ENCODE measurements at regions not wholly inside any gene's neighbourhood (a gene's known extent, or its start where the extent isn't known, plus 50 kb on each side); places are given as distances from the start of the nearest gene placed in this dataset.

DNA sequence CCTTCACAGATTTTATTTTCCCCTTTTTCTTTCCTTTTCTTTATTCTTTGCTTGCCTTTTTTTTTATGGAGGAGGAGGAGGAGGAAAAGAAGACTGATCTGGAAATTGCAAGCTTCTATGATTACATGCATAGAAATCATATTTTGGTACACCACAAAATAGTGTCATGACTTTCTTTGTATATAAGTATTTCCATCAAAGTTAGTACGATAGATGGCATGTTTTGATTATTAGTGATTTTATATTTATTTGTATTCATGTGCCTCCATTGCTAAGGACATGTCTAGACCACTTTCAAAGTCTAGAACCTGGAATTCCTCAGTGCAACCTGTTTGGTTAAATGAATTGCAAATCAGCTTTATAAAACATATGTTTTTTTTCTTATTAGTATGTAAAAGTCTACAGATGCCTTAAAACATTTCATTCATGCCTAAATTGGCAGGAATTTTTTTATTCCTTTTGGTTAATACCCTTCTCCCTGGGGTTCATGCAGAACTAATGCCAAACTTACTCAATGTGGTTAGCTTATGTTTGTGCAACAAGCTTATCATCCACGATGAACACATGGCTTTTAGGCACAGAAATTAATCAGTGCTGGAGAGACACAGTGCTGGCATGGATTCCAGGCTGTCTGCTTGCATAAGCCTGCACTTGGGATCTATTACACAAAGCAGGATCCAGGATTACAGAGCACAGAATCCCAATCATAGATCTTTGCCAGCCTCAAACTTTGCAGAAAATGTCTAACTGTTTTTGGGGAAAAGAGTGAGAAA, 213.1 kb downstream of the CHRM2 start:
- TF ChIP-seq MYC (IDR thresholded peaks at IDR 0.05; ENCODE audit: low read depth, low read length) (no peak), POLR2AphosphoS5 (IDR thresholded peaks at IDR 0.05; ENCODE audit: insufficient read depth, low read depth, low read length) (no peak), EZH2 (IDR thresholded peaks at IDR 0.05; ENCODE audit: borderline replicate concordance, low read depth, low read length, severe bottlenecking) (no peak), GATA2 (IDR thresholded peaks at IDR 0.05; ENCODE audit: insufficient read depth, insufficient read length, low read depth, low read length) (no peak), JUN (IDR thresholded peaks at IDR 0.05; ENCODE audit: borderline replicate concordance, insufficient read depth, insufficient read length, low read depth) (no peak), POLR2A (IDR thresholded peaks at IDR 0.05; ENCODE audit: low read depth, low read length) (no peak), FOS (IDR thresholded peaks at IDR 0.05; ENCODE audit: borderline replicate concordance, insufficient read depth, low read length) (no peak)
- TF ChIP-seq, protein P1, sequence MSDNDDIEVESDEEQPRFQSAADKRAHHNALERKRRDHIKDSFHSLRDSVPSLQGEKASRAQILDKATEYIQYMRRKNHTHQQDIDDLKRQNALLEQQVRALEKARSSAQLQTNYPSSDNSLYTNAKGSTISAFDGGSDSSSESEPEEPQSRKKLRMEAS (IDR thresholded peaks at IDR 0.05; ENCODE audit: insufficient read depth, insufficient read length) = no peak
- TF ChIP-seq, protein P2, sequence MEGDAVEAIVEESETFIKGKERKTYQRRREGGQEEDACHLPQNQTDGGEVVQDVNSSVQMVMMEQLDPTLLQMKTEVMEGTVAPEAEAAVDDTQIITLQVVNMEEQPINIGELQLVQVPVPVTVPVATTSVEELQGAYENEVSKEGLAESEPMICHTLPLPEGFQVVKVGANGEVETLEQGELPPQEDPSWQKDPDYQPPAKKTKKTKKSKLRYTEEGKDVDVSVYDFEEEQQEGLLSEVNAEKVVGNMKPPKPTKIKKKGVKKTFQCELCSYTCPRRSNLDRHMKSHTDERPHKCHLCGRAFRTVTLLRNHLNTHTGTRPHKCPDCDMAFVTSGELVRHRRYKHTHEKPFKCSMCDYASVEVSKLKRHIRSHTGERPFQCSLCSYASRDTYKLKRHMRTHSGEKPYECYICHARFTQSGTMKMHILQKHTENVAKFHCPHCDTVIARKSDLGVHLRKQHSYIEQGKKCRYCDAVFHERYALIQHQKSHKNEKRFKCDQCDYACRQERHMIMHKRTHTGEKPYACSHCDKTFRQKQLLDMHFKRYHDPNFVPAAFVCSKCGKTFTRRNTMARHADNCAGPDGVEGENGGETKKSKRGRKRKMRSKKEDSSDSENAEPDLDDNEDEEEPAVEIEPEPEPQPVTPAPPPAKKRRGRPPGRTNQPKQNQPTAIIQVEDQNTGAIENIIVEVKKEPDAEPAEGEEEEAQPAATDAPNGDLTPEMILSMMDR (IDR thresholded peaks at IDR 0.05; ENCODE audit: extremely low read depth in 1 of 2, insufficient read depth in 1 of 2, low read depth in 1 of 2, low read length in 2 of 2) = no peak
- ChIA-PET POLR2A (no interaction called here), CTCF (no interaction called here)
- no peak for FAIRE-seq
- H3K9me1 ChIP-seq (replicated peaks; ENCODE audit: control insufficient read depth, extremely low read depth, insufficient read depth, low read length) = no peaks in the 10 kb centered on the region
- H2AFZ ChIP-seq (ENCODE audit: low read depth, low read length) = no peak overlapping the region
- no peak for DNase-seq (ENCODE audit: low read depth, low spot score)
- H3K27me3 ChIP-seq (ENCODE audit: control insufficient read depth in 2 of 2, insufficient read depth in 2 of 2, low read length in 2 of 2) = no peaks in the 10 kb centered on the region
- H3K4me3 ChIP-seq (replicated peaks in 1 of 3; ENCODE audit: insufficient read depth in 1 of 3, low read depth in 1 of 3, low read length in 3 of 3) = no peak overlapping the region
- dilution Hi-C loops (cut with MboI; ENCODE audit: extremely low pct_ligation_motif_present, low sequenced_read_pairs) (no loop called here), intact Hi-C loops (cut with micrococcal nuclease) (no loop called here)
- no peaks in the 10 kb centered on the region for H3K36me3 ChIP-seq (ENCODE audit: control insufficient read depth in 2 of 2, extremely low read depth in 1 of 2, insufficient read depth in 2 of 2, low read length in 2 of 2)
- H3K9ac ChIP-seq (replicated peaks; ENCODE audit: extremely low read depth, insufficient read depth, low read length) = no peak overlapping the region
- H3K27ac ChIP-seq (ENCODE audit: insufficient read depth, low read depth, low read length) = no peak overlapping the region
- H3K9me3 ChIP-seq (replicated peaks; ENCODE audit: control insufficient read depth, insufficient read depth, low read length) = no peaks in the 10 kb centered on the region
- no TSS peak for BruUV-seq (replicated peaks)
- no peaks in the 10 kb centered on the region for H3K4me1 ChIP-seq (ENCODE audit: control insufficient read depth, extremely low read depth, insufficient read depth, low read length)
- H4K20me1 ChIP-seq (replicated peaks; ENCODE audit: control insufficient read depth, extremely low read depth, insufficient read depth, low read length) = no peaks in the 10 kb centered on the region
- H3K79me2 ChIP-seq (ENCODE audit: control insufficient read depth, insufficient read depth, low read length) = no peaks in the 10 kb centered on the region
- no peak overlapping the region for H3K4me2 ChIP-seq (ENCODE audit: insufficient read depth, low read length)
